ENCODE measurements at regions not wholly inside any gene's neighbourhood (a gene's known extent, or its start where the extent isn't known, plus 50 kb on each side); places are given as distances from the start of the nearest gene placed in this dataset.

DNA sequence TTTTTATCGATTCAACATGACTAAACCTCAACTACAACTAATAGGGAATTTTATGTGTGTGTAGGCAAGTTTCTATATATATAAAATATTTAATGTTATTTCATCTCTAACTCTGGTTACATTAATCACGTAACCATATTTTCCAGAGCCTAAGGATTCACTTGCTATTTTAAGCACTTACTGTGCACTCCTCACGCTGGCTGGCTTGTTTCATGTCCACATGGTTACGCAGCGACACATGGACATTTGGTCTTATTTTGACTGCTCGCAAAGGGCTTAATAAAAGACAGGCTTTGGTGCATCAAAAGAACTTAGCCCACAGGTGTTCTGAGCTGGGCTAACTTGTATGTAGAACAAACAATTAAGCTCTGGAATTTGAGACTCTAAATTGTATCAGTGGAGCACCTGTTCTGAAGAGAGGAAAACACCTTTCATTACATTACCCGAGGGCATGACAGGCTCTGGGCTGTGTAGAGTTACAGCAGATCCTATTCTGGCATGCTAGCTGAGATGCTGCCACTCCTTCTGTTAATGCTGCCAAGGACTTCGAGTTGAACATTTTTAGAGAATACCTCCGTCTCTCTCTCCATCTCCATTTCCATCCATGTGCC, 130.0 kb upstream of the NR2F2 start:
- Histone ChIP-seq H3K27ac (ENCODE audit: low read depth in 2 of 2, low read length in 1 of 2) (no peak overlapping the region), H3K9me2 (no peaks in the 10 kb centered on the region), H3K4me2 (no peak overlapping the region), H3K9me3 (no peaks in the 10 kb centered on the region; the same call in 1 of the 2 replicates), H3K4me1 (ENCODE audit: control insufficient read depth in 1 of 2, insufficient read depth in 2 of 2, low read depth in 1 of 2, low read length in 1 of 2) (no peaks in the 10 kb centered on the region), H3K79me2 (ENCODE audit: insufficient read depth) (no peaks in the 10 kb centered on the region), H4K20me1 (ENCODE audit: insufficient read depth) (no peaks in the 10 kb centered on the region), H3K4me3 (ENCODE audit: low read depth in 2 of 2, low read length in 1 of 2) (no peak overlapping the region), H3K36me3 (replicated peaks in 1 of 2; ENCODE audit: control insufficient read depth in 1 of 2, insufficient read depth in 2 of 2, low read length in 1 of 2) (no peaks in the 10 kb centered on the region), H2AFZ (ENCODE audit: low read depth) (no peak overlapping the region), H3K27me3 (ENCODE audit: insufficient read depth) (no peaks in the 10 kb centered on the region), H3K9ac (no peak overlapping the region), H3F3A (replicated peaks; ENCODE audit: insufficient read depth) (no peaks in the 10 kb centered on the region)
- CTCF ChIA-PET = no interaction called here
- POLR2A ChIA-PET = no interaction called here
- no peak for DNase-seq
- 13% methylated on average over 9 of the region's 9 CpGs for WGBS (ENCODE audit: low lambda C conversion rate)
- TF ChIP-seq MEF2A (IDR thresholded peaks at IDR 0.05; ENCODE audit: borderline replicate concordance, low read depth) (no peak), RCOR1 (IDR thresholded peaks at IDR 0.05; ENCODE audit: low read length) (no peak), FOSL2 (IDR thresholded peaks at IDR 0.05; ENCODE audit: borderline replicate concordance, low read depth) (no peak), SMC3 (IDR thresholded peaks at IDR 0.05; ENCODE audit: low read depth, low read length) (no peak), GATA2 (CRISPR knock-in tag; IDR thresholded peaks at IDR 0.05) (no peak), POLR2AphosphoS5 (IDR thresholded peaks at IDR 0.05; ENCODE audit: low read depth, low read length) (no peak), TCF12 (IDR thresholded peaks at IDR 0.05) (no peak), FOXJ3 (CRISPR knock-in tag; IDR thresholded peaks at IDR 0.05) (no peak), ELF1 (IDR thresholded peaks at IDR 0.05) (no peak)
- TF ChIP-seq, protein P1, sequence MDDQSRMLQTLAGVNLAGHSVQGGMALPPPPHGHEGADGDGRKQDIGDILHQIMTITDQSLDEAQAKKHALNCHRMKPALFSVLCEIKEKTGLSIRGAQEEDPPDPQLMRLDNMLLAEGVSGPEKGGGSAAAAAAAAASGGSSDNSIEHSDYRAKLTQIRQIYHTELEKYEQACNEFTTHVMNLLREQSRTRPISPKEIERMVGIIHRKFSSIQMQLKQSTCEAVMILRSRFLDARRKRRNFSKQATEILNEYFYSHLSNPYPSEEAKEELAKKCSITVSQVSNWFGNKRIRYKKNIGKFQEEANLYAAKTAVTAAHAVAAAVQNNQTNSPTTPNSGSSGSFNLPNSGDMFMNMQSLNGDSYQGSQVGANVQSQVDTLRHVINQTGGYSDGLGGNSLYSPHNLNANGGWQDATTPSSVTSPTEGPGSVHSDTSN (IDR thresholded peaks at IDR 0.05) = no peak
- TF ChIP-seq, protein P2, sequence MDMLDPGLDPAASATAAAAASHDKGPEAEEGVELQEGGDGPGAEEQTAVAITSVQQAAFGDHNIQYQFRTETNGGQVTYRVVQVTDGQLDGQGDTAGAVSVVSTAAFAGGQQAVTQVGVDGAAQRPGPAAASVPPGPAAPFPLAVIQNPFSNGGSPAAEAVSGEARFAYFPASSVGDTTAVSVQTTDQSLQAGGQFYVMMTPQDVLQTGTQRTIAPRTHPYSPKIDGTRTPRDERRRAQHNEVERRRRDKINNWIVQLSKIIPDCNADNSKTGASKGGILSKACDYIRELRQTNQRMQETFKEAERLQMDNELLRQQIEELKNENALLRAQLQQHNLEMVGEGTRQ (IDR thresholded peaks at IDR 0.05; ENCODE audit: borderline replicate concordance, low read depth, low read length) = no peak
- TF ChIP-seq, protein P3, sequence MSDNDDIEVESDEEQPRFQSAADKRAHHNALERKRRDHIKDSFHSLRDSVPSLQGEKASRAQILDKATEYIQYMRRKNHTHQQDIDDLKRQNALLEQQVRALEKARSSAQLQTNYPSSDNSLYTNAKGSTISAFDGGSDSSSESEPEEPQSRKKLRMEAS (IDR thresholded peaks at IDR 0.05; ENCODE audit: low read depth) = no peak
- TF ChIP-seq, protein P4, sequence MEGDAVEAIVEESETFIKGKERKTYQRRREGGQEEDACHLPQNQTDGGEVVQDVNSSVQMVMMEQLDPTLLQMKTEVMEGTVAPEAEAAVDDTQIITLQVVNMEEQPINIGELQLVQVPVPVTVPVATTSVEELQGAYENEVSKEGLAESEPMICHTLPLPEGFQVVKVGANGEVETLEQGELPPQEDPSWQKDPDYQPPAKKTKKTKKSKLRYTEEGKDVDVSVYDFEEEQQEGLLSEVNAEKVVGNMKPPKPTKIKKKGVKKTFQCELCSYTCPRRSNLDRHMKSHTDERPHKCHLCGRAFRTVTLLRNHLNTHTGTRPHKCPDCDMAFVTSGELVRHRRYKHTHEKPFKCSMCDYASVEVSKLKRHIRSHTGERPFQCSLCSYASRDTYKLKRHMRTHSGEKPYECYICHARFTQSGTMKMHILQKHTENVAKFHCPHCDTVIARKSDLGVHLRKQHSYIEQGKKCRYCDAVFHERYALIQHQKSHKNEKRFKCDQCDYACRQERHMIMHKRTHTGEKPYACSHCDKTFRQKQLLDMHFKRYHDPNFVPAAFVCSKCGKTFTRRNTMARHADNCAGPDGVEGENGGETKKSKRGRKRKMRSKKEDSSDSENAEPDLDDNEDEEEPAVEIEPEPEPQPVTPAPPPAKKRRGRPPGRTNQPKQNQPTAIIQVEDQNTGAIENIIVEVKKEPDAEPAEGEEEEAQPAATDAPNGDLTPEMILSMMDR (IDR thresholded peaks at IDR 0.05) = no peak
- TF ChIP-seq, protein P5, sequence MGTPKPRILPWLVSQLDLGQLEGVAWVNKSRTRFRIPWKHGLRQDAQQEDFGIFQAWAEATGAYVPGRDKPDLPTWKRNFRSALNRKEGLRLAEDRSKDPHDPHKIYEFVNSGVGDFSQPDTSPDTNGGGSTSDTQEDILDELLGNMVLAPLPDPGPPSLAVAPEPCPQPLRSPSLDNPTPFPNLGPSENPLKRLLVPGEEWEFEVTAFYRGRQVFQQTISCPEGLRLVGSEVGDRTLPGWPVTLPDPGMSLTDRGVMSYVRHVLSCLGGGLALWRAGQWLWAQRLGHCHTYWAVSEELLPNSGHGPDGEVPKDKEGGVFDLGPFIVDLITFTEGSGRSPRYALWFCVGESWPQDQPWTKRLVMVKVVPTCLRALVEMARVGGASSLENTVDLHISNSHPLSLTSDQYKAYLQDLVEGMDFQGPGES (IDR thresholded peaks at IDR 0.05; ENCODE audit: low read depth, low read length) = no peak
